PFSK-1 (cell line): ENCODE measurements at regions not wholly inside any gene's neighbourhood (a gene's known extent, or its start where the extent isn't known, plus 50 kb on each side); places are given as distances from the start of the nearest gene placed in this dataset.

ENCODE experiments used
- POLR2AphosphoS5 ChIP-seq: IDR thresholded peaks from 2 replicates; pipeline ENCODE4 v1.6.1; 2012; ENCODE audit warnings: low read depth, mild to moderate bottlenecking, control low read depth, low read length, moderate library complexity
- SIN3A ChIP-seq: IDR thresholded peaks from 2 replicates; pipeline ENCODE4 v1.6.1; 2012; ENCODE audit warnings: mild to moderate bottlenecking, low read length, moderate library complexity, borderline replicate concordance; ENCODE audit not compliant: insufficient read depth
- TF ChIP-seq, protein P1 (sequence below), 2 experiments: IDR thresholded peaks; 2 replicates each; pipeline versions ENCODE4 v1.6.1 to v1.8.0; 2011 to 2012; ENCODE audit warnings: low read depth in 2 of 2, low read length in 2 of 2, control low read depth in 1 of 2, inconsistent platforms in 1 of 2, mild to moderate bottlenecking in 1 of 2, moderate library complexity in 1 of 2; ENCODE audit not compliant: insufficient read depth in 1 of 2

DNA sequence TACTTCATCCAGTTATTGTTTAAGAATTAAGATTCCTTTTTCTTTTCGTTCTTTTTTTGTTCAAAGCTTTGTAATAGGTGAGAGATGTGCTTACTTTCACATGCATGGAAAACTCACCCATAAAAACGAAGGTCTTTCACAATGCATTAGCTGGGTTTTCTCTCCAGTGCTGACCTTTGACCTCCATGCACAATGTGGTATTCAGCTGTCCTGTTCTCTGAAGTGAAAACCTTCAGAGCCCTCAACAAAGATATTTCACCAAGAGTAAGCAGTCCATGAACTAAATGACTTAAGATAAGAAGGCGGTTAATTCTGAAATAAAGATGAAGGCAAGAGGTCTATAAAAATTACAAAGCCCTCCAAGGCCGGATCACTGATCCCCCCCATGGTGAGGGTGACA is 77.1 kb upstream of the IPO9 start:
- TF ChIP-seq, protein P1, sequence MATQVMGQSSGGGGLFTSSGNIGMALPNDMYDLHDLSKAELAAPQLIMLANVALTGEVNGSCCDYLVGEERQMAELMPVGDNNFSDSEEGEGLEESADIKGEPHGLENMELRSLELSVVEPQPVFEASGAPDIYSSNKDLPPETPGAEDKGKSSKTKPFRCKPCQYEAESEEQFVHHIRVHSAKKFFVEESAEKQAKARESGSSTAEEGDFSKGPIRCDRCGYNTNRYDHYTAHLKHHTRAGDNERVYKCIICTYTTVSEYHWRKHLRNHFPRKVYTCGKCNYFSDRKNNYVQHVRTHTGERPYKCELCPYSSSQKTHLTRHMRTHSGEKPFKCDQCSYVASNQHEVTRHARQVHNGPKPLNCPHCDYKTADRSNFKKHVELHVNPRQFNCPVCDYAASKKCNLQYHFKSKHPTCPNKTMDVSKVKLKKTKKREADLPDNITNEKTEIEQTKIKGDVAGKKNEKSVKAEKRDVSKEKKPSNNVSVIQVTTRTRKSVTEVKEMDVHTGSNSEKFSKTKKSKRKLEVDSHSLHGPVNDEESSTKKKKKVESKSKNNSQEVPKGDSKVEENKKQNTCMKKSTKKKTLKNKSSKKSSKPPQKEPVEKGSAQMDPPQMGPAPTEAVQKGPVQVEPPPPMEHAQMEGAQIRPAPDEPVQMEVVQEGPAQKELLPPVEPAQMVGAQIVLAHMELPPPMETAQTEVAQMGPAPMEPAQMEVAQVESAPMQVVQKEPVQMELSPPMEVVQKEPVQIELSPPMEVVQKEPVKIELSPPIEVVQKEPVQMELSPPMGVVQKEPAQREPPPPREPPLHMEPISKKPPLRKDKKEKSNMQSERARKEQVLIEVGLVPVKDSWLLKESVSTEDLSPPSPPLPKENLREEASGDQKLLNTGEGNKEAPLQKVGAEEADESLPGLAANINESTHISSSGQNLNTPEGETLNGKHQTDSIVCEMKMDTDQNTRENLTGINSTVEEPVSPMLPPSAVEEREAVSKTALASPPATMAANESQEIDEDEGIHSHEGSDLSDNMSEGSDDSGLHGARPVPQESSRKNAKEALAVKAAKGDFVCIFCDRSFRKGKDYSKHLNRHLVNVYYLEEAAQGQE (IDR thresholded peaks at IDR 0.05; ENCODE audit: insufficient read depth in 1 of 2, low read depth in 2 of 2, low read length in 2 of 2), result no peak
- no peak for TF ChIP-seq SIN3A
- no peak for TF ChIP-seq POLR2AphosphoS5
